Left ventricle myocardium superior (tissue), 1 donor: ENCODE measurements at regions not wholly inside any gene's neighbourhood (a gene's known extent, or its start where the extent isn't known, plus 50 kb on each side); places are given as distances from the start of the nearest gene placed in this dataset.
A peak's percentile ranks its signal among the peaks of the same experiment; 100 is the strongest.

ENCODE experiments used
- ATAC-seq: fragments of 200-7000 bp; cut with Tn5 transposase; one replicate; pipeline ENCODE4 v1.9.1; 2020; ENCODE audit warnings: mild to moderate bottlenecking, moderate library complexity
- DNase-seq: peaks from one replicate; pipeline ENCODE4 v3.0.0-alpha.2; 2020
- intact Hi-C: fragments of 100-400 bp; cut with micrococcal nuclease; formaldehyde crosslinking; loops from one replicate; pipeline ENCODE4 v1.11.0; 2022
- donor health status: DM: no; HTN: yes; CAD: no; lungs with severe emphysema.

DNA sequence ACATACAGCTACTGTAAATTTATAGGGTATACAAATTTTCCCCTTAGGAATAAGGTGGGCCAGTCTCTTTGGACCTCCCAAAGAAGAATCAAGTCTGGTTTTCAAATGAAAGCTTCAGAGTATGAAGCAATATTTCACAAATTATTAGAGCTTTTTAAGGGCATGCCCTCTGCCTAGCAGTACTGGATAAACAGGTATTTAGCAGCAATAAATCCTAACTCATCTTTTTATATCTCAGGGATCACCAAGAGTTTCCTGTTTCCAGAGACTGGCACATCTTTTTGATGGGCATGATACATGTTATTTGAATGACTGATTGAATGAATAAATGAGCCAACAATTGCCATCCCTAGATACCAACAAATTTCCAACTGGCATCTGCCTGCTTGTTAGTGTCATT, 190.4 kb downstream of the NRIP1 start:
- ATAC-seq = no peak

DNA sequence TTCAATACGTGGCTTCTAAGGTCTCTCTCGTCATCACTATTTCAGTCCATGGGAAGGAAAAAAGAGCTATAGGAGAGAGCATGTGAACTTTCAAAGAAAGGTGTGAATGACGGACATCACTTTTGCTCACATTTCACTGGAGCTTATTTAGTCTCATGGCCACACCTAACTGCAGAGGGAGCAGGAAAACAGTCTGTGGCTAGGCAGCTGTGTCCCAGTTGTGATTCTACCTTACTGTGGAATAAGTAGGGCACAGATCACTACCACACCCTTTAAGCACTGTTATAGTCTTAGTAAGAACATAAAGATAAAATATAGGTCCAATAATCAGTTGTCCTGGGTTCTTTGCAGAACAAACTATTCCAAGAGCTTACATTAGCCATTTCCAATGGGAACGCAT, 192.9 kb downstream of the NRIP1 start:
- intact Hi-C loops = no loop called here
- DNase-seq = no peak
- no peak for ATAC-seq

More for the DNA sequence above, 190.4 kb downstream of the NRIP1 start:
- no peak for DNase-seq
- intact Hi-C loops = no loop called here

GRCh38 chr21:14870853-14871149, 194.0 kb downstream of the NRIP1 start:
- no peak for ATAC-seq
- no peak for DNase-seq
- intact Hi-C loops = no loop called here

- ATAC-seq = no peak
- DNase-seq = no peak
- intact Hi-C loops = loop anchor here (10.0 kb wide), 1 partner anchor 195 kb away; the partner anchor contains the start of gene NRIP1
These were observed 194.6 kb downstream of the NRIP1 start for GRCh38 chr21:14869984-14870852.

- ATAC-seq = no peak
- DNase-seq = no peak
- intact Hi-C loops = loop anchor here (10.0 kb wide), 1 partner anchor 198 kb away; the partner anchor contains the start of gene NRIP1
These were observed 197.7 kb downstream of the NRIP1 start for GRCh38 chr21:14866859-14867765.

GRCh38 chr21:14864211-14865021, 200.4 kb downstream of the NRIP1 start:
- intact Hi-C loops = loop anchor here (5.0 to 10.0 kb wide), 2 partner anchors 200 to 618 kb away; partner anchors contain the start of gene NRIP1
- DNase-seq (peak; percentile 78), ATAC-seq (peak; percentile 94)

DNA sequence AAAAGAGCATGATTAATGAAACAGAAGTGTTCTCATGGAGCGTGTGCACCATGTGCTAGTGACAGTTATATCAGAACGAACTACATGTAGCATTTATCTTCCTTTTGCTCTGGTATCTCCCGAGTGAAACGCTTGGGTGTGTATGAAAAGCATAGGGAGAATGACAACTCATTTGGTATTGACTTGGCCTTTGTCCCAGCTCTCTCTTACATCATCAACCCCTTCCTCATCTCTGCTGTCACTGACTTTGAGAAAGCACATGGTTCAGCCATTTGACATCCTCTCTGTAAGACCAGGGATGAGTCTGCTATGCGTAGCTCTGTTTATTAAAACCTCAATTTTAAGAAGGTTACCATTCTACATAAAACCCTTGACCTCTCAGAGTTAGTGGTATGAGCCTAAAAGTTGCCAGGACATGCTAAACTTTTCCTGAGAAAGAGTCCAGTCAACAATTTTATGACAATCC, 201.0 kb downstream of the NRIP1 start:
- peak; percentile 9 for ATAC-seq
- no peak for DNase-seq
- intact Hi-C loops = loop anchor here (5.0 to 10.0 kb wide), 2 partner anchors 201 to 619 kb away; partner anchors contain the start of gene NRIP1

- ATAC-seq = no peak
- intact Hi-C loops = loop anchor here (5.0 to 10.0 kb wide), 2 partner anchors 202 to 619 kb away; partner anchors contain the start of gene NRIP1
These were observed 201.7 kb downstream of the NRIP1 start for GRCh38 chr21:14862794-14863720.

GRCh38 chr21:14858311-14858710, 206.5 kb downstream of the NRIP1 start:
- ATAC-seq (no peak), DNase-seq (no peak)
- intact Hi-C loops = no loop called here

More at GRCh38 chr21:14862794-14863720, 201.7 kb downstream of the NRIP1 start:
- DNase-seq = no peak

GRCh38 chr21:14857529-14857928, 207.3 kb downstream of the NRIP1 start:
- DNase-seq (no peak), ATAC-seq (no peak)
- intact Hi-C loops = no loop called here

GRCh38 chr21:14850394-14850793, 214.4 kb downstream of the NRIP1 start:
- ATAC-seq (no peak), DNase-seq (no peak)
- intact Hi-C loops = no loop called here

GRCh38 chr21:14846621-14847020, 218.2 kb downstream of the NRIP1 start:
- no peak for ATAC-seq
- no peak for DNase-seq
- intact Hi-C loops = no loop called here

GRCh38 chr21:14844001-14844400, 220.8 kb downstream of the NRIP1 start:
- DNase-seq (no peak), ATAC-seq (no peak)
- intact Hi-C loops = no loop called here

- intact Hi-C loops = no loop called here
- no peak for DNase-seq
- ATAC-seq = no peak
These were observed 222.2 kb downstream of the NRIP1 start for GRCh38 chr21:14842601-14843000.

DNA sequence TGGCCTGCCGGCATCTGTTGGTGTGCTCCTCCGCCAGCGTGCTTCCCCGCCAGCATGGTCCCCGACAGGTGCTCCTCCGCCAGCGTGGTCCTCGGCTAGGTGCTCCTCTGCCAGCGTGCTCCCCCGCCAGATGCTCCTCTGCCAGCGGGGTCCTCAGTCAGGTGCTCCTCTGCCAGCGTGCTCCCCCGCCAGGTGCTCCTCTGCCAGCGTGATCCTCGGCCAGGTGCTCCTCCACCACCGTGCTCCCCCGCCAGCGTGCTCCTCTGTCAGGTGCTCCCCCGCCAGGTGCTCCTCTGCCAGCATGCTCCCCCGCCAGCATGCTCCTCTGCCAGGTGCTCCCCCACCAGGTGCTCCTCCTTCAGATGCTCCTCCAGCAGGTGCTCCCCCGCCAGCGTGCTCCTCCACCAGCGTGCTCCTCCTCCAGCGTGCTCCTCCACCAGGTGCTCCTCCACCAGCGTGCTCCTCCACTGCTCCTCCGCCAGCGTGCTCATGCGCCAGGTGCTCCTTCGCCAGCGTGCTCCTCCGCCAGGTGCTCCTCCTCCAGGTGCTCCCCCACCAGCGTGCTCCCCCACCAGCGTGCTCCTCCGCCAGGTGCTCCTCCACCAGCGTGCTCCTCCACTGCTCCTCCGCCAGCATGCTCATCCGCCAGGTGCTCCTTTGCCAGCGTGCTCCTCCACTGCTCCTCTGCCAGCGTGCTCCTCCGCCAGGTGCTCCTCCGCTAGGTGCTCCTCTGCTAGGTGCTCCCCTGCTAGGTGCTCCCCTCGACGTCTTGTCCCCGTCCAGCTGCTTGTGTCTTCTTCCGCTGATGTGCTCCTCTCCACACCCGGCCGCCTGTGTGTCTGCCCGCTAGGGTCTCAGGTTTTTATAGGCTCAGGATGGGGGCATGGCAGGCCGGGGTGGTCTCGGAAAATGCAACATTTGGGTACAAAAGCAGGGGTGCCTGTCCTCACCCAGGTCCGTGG, 223.0 kb downstream of the NRIP1 start:
- ATAC-seq (no peak), DNase-seq (no peak)
- intact Hi-C loops = no loop called here

DNA sequence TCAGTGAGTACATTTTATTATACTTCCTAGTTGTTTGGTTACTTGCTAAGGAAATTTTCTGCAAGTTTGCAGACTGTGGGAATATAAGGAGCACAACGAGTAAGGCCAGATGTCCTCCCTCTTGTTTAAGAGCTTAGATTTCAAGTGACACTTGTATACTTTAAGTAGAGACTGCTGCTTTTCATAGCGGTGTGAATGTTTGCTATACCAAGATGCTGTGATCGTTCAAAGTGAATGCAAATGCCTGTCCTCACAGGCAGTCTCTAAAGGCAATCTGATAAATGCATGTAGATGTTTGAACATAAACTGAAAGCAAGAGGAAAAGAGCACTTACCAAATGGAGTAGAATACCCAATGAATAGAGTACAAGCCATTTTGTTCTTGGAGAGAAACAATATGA, 226.4 kb downstream of the NRIP1 start:
- intact Hi-C loops = no loop called here
- ATAC-seq (no peak), DNase-seq (no peak)

DNA sequence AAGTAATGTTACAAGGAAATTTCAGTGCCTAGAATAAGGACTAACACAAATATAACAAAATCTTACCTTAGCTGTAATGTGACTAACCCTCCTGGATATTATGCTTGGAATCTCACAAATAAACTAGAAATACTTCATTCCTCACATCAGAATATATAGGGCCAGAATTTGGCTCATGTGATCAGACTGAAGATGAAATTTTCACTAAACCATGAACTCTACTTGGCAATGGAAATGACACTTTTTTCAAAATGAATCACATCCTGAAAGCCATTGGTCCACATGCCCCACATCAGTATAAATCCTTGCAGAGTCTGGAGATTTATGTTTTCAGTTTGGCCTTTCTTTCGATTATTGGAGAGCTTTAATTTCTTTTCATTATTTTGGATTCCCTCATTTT, 227.8 kb downstream of the NRIP1 start:
- no peak for DNase-seq
- no peak for ATAC-seq
- intact Hi-C loops = no loop called here
